ENCODE measurements at regions not wholly inside any gene's neighbourhood (a gene's known extent, or its start where the extent isn't known, plus 50 kb on each side); places are given as distances from the start of the nearest gene placed in this dataset.
"Not testable (repeated sequence)": the region's sequence is repeated elsewhere in the genome, so short reads cannot be mapped to it uniquely, and the experiment has no call there.

DNA sequence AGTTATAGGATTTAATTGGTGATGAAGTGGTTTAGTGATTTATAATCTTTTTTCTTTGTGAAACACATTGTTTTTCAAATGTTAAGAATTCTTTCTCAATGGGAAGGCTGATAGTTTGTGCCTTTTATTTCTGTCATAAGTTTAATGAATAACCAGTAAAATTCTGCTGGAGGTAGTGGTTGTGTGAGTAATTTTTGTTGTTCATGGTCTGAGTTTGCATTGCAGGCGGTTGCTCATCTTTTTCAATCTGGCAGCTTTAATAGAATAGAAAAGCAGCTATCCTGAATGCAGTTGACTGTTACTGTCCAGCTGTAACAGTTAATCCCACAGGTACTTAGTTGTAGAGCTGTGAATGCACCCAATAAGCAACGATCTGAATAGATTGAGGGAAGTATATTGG is 215.6 kb upstream of the AFF2 start:
- TF ChIP-seq EP300 (IDR thresholded peaks at IDR 0.05) (no peak), POLR2A (IDR thresholded peaks at IDR 0.05) (no peak)
- TF ChIP-seq, protein P1, sequence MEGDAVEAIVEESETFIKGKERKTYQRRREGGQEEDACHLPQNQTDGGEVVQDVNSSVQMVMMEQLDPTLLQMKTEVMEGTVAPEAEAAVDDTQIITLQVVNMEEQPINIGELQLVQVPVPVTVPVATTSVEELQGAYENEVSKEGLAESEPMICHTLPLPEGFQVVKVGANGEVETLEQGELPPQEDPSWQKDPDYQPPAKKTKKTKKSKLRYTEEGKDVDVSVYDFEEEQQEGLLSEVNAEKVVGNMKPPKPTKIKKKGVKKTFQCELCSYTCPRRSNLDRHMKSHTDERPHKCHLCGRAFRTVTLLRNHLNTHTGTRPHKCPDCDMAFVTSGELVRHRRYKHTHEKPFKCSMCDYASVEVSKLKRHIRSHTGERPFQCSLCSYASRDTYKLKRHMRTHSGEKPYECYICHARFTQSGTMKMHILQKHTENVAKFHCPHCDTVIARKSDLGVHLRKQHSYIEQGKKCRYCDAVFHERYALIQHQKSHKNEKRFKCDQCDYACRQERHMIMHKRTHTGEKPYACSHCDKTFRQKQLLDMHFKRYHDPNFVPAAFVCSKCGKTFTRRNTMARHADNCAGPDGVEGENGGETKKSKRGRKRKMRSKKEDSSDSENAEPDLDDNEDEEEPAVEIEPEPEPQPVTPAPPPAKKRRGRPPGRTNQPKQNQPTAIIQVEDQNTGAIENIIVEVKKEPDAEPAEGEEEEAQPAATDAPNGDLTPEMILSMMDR (IDR thresholded peaks at IDR 0.05), result no peak
- WGBS, 2 donors, result 56 to 88% methylated on average over 2 of the region's 2 CpGs
- H3K9me3 ChIP-seq, result no peaks in the 10 kb centered on the region

DNA sequence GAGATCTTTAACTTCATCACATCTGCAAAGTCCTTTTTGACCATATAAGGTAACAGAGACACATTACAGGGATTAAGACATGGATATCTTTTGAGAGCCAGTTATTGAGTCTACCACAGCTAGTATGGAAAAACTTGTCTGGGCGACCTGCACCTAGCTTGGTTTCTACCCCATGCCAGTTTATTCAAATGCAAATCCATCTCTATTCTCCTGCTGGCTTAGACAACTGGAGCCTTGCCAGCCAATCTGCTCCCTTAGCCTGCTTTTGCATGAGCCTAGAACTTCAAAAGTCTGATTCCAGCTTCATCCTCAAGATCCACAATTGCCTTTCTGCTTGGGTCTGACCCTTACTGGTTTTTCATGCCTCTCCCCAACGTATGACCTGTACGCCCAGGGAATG is 212.0 kb upstream of the AFF2 start:
- H3K36me3 ChIP-seq, result no peaks in the 10 kb centered on the region
- no peaks in the 10 kb centered on the region for H3K27me3 ChIP-seq
- no peak for DNase-seq (ENCODE audit: low spot score in 2 of 2)
- WGBS, 2 donors, result 77 to 100% methylated on average over 3 of the region's 3 CpGs
- H3K4me1 ChIP-seq, result no peaks in the 10 kb centered on the region
- H3K27ac ChIP-seq, result no peak overlapping the region
- TF ChIP-seq, protein P1 (IDR thresholded peaks at IDR 0.05), result no peak
- no peak for TF ChIP-seq EP300 (IDR thresholded peaks at IDR 0.05)
- TF ChIP-seq POLR2A (IDR thresholded peaks at IDR 0.05), result no peak
- H3K4me3 ChIP-seq, result no peak overlapping the region
- H3K9me3 ChIP-seq, result no peaks in the 10 kb centered on the region

More for the DNA sequence above, 215.6 kb upstream of the AFF2 start:
- Histone ChIP-seq H3K27me3 (no peaks in the 10 kb centered on the region), H3K27ac (no peak overlapping the region), H3K36me3 (no peaks in the 10 kb centered on the region), H3K4me3 (no peak overlapping the region), H3K4me1 (no peaks in the 10 kb centered on the region)
- DNase-seq (ENCODE audit: low spot score in 2 of 2), result no peak

DNA sequence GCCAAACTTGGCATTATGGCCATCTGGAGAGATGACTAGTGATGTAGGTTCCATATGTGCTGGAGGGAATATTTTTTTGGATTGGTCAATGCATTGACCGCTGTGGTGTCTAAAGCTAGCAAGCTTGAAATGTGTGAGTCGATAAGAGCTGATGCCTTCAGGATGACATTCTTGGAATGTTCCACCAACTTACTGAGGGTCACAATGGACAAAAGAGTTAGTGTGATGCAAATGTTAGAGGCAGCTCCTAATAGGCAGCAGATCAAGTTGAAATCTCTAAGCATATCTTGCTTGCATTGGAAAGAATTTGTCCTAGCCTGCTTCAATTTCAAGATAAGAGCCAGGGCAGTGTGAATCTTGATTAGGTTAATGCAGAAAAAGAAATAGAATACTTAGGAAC is 210.4 kb upstream of the AFF2 start:
- Histone ChIP-seq H3K27me3 (no peaks in the 10 kb centered on the region), H3K27ac (no peak overlapping the region), H3K4me1 (no peaks in the 10 kb centered on the region), H3K36me3 (no peaks in the 10 kb centered on the region), H3K4me3 (no peak overlapping the region), H3K9me3 (no peaks in the 10 kb centered on the region)
- DNase-seq (ENCODE audit: low spot score in 2 of 2), result no peak
- TF ChIP-seq POLR2A (IDR thresholded peaks at IDR 0.05) (no peak), EP300 (IDR thresholded peaks at IDR 0.05) (no peak)
- TF ChIP-seq, protein P1 (IDR thresholded peaks at IDR 0.05), result no peak
- WGBS, 2 donors, result 42 to 70% methylated on average over 2 of the region's 2 CpGs

DNA sequence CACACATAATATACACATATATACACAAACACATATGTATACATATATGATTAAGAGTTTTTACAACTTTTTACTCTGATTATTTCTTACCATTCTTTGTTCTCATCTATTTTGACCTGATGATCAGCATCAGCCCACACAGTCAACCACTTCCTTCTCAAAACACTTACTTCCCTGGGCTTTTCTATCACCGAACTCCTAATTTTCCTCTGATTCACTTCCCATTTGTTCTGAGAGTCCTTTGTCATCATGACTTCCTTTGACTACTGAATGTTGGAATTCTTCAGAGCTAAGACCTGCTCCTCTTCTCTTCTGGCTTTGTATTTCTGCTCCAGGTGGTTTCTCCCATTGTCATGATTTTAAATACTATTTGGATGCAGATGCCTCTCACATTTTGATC is 209.5 kb upstream of the AFF2 start:
- Histone ChIP-seq H3K27ac (no peak overlapping the region), H3K9me3 (no peaks in the 10 kb centered on the region), H3K4me1 (no peaks in the 10 kb centered on the region), H3K36me3 (no peaks in the 10 kb centered on the region), H3K27me3 (no peaks in the 10 kb centered on the region), H3K4me3 (no peak overlapping the region)
- TF ChIP-seq EP300 (IDR thresholded peaks at IDR 0.05) (no peak), POLR2A (IDR thresholded peaks at IDR 0.05) (no peak)
- TF ChIP-seq, protein P1 (IDR thresholded peaks at IDR 0.05), result no peak
- WGBS, 2 donors, result 53 to 67% methylated on average over 1 of the region's 1 CpG
- DNase-seq (ENCODE audit: low spot score in 2 of 2), result no peak

DNA sequence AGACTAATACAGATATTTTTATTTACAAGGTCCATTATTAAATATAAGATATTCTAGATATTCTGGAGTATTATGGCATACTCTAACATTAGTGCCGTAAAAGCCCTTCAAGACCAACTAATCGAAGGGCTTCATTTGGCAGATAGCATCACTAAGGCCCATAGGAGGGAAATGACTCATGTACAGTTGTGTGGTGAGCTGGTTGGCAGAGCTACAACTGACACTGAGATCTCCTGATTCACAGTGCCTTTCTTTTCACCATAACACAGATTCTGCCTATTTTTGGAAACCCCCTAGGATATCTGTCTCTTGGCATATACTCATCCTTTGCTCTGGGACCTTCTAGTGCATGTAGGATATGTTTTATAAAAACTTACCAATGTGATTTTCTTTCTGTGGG is 201.7 kb upstream of the AFF2 start:
- no peaks in the 10 kb centered on the region for H3K27me3 ChIP-seq
- H3K4me3 ChIP-seq, result no peak overlapping the region
- no peak overlapping the region for H3K27ac ChIP-seq
- TF ChIP-seq EP300 (IDR thresholded peaks at IDR 0.05), result no peak
- TF ChIP-seq, protein P1 (IDR thresholded peaks at IDR 0.05), result no peak
- no peak for TF ChIP-seq POLR2A (IDR thresholded peaks at IDR 0.05)
- no peaks in the 10 kb centered on the region for H3K36me3 ChIP-seq
- no peak for DNase-seq (ENCODE audit: low spot score in 2 of 2)
- no peaks in the 10 kb centered on the region for H3K4me1 ChIP-seq
- H3K9me3 ChIP-seq, result no peaks in the 10 kb centered on the region
- WGBS, 2 donors, result 86 to 92% methylated on average over 2 of the region's 2 CpGs

DNA sequence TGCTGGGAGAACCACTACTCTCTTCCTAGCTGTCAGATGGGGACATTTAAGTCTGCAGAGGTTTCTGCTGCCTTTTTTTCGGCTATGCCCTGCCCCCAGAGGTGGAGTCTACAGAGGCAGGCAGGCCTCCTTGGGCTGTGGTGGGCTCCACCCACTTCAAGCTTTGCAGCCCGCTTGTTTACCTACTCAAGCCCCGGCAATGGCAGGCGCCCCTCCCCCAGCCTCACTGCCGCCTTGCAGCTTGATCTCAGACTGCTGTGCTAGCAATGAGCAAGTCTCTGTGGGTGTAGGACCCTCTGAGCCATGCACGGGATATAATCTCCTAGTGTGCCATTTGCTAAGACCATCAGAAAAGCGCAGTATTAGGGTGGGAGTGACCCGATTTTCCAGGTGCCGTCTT is 195.2 kb upstream of the AFF2 start:
- DNase-seq (ENCODE audit: low spot score in 2 of 2); H3K27me3 ChIP-seq; H3K4me3 ChIP-seq; H3K9me3 ChIP-seq; H3K36me3 ChIP-seq; H3K27ac ChIP-seq; H3K4me1 ChIP-seq: not testable (repeated sequence)
- 89 to 96% methylated on average over 4 to 9 of the region's 9 CpGs for WGBS, 2 donors
